ENCODE measurements at regions not wholly inside any gene's neighbourhood (a gene's known extent, or its start where the extent isn't known, plus 50 kb on each side); places are given as distances from the start of the nearest gene placed in this dataset.

- peaks cover 3% of the 10 kb centered on the region for H3K79me2 ChIP-seq (replicated peaks; ENCODE audit: insufficient read depth, low read length)
- no peak overlapping the region for H3K27ac ChIP-seq (ENCODE audit: low read length)
- no peaks in the 10 kb centered on the region for H3K9me3 ChIP-seq (ENCODE audit: low read length)
- no peaks in the 10 kb centered on the region for H3K9me2 ChIP-seq (ENCODE audit: insufficient read depth, low read length)
- H3K36me3 ChIP-seq (ENCODE audit: insufficient read depth, low read length), result no peaks in the 10 kb centered on the region
- no peak overlapping the region for H3K4me3 ChIP-seq (ENCODE audit: low read length)
- no peaks in the 10 kb centered on the region for H3F3A ChIP-seq (ENCODE audit: insufficient read depth, low read length, poor library complexity, severe bottlenecking)
- H3K27me3 ChIP-seq (ENCODE audit: insufficient read depth, low read depth, low read length), result no peaks in the 10 kb centered on the region
- no peak overlapping the region for H3K4me2 ChIP-seq (ENCODE audit: low read length)
- H4K20me1 ChIP-seq (ENCODE audit: insufficient read depth), result no peaks in the 10 kb centered on the region
- TF ChIP-seq MXI1 (conservative IDR thresholded peaks at IDR 0.05; ENCODE audit: poor library complexity, severe bottlenecking) (no peak), REST (IDR thresholded peaks at IDR 0.05; ENCODE audit: borderline replicate concordance) (no peak), CTCF (IDR thresholded peaks at IDR 0.05; ENCODE audit: poor library complexity, severe bottlenecking) (no peak), TAF1 (IDR thresholded peaks at IDR 0.05; ENCODE audit: low read depth) (no peak), POLR2AphosphoS5 (IDR thresholded peaks at IDR 0.05) (no peak), RAD21 (conservative IDR thresholded peaks at IDR 0.05) (no peak), EZH2 (IDR thresholded peaks at IDR 0.05; ENCODE audit: borderline replicate concordance, insufficient read depth, low read length, poor library complexity, severe bottlenecking) (no peak), EP300 (conservative IDR thresholded peaks at IDR 0.05; ENCODE audit: poor library complexity, severe bottlenecking) (no peak), SMC3 (conservative IDR thresholded peaks at IDR 0.05; ENCODE audit: poor library complexity) (no peak)
- no peak overlapping the region for H3K9ac ChIP-seq (ENCODE audit: low read length)
- no peak overlapping the region for H2AFZ ChIP-seq (ENCODE audit: low read depth, low read length)
Observed at GRCh38 chr21:31543191-31543590, 116.3 kb upstream of the SOD1 start.

- Histone ChIP-seq H3K4me3 (ENCODE audit: low read length) (no peak overlapping the region), H3K79me2 (replicated peaks; ENCODE audit: insufficient read depth, low read length) (peaks cover 3% of the 10 kb centered on the region)
Observed at GRCh38 chr21:31538816-31539215, 120.7 kb upstream of the SOD1 start.

More at GRCh38 chr21:31538816-31539215, 120.7 kb upstream of the SOD1 start:
- TF ChIP-seq POLR2AphosphoS5 (IDR thresholded peaks at IDR 0.05) (no peak), MXI1 (conservative IDR thresholded peaks at IDR 0.05; ENCODE audit: poor library complexity, severe bottlenecking) (no peak), EP300 (conservative IDR thresholded peaks at IDR 0.05; ENCODE audit: poor library complexity, severe bottlenecking) (no peak), EZH2 (IDR thresholded peaks at IDR 0.05; ENCODE audit: borderline replicate concordance, insufficient read depth, low read length, poor library complexity, severe bottlenecking) (no peak)
- no peaks in the 10 kb centered on the region for H3K9me2 ChIP-seq (ENCODE audit: insufficient read depth, low read length)
- H4K20me1 ChIP-seq (ENCODE audit: insufficient read depth), result no peaks in the 10 kb centered on the region
- H2AFZ ChIP-seq (ENCODE audit: low read depth, low read length), result no peak overlapping the region
- H3K27me3 ChIP-seq (ENCODE audit: insufficient read depth, low read depth, low read length), result no peaks in the 10 kb centered on the region
- no peak overlapping the region for H3K27ac ChIP-seq (ENCODE audit: low read length)
- H3K9ac ChIP-seq (ENCODE audit: low read length), result no peak overlapping the region
- no peak overlapping the region for H3K4me2 ChIP-seq (ENCODE audit: low read length)
- H3K9me3 ChIP-seq (ENCODE audit: low read length), result no peaks in the 10 kb centered on the region
- no peaks in the 10 kb centered on the region for H3K36me3 ChIP-seq (ENCODE audit: insufficient read depth, low read length)
- no peaks in the 10 kb centered on the region for H3F3A ChIP-seq (ENCODE audit: insufficient read depth, low read length, poor library complexity, severe bottlenecking)

Measured in neural cell (in vitro differentiated cells).